ENCODE measurements at regions not wholly inside any gene's neighbourhood (a gene's known extent, or its start where the extent isn't known, plus 50 kb on each side); places are given as distances from the start of the nearest gene placed in this dataset.
"Not testable (repeated sequence)": the region's sequence is repeated elsewhere in the genome, so short reads cannot be mapped to it uniquely, and the experiment has no call there.

DNA sequence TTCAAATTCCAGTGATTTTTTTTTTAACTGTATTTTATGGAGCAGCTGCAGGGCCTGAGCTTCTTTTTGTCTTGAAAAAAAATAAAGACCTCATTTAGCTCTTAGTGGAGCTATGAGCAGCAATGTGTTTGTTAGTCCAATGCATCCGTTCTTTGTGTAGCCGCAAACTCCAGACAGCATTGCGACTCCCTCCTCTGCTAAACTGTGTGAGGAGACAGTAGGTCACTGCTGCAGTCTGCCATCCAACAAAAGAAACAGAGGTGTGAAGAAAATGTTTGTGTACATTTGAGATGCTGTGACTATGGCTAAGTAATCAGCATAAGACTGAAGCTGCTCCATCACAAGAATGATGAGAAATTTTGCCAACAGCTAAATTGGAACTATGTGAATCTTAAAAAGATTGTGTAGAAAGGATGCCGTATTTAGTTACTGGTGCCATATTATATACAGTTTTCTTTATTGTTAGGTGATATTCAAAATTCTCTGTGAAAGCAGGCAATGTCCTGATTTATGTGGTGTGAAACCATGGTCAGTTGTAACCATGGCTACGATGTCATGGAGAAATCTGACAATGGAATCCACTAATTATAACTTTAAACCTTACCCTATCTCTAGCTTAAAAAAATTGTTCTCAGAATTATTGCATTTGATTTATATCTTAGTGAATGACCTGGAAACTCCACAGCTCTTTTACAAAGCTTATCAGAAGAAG lies 428.8 kb upstream of the EPHA7 start:
- no peak for DNase-seq (ENCODE audit: extremely low spot score)
- TF ChIP-seq, protein P1, sequence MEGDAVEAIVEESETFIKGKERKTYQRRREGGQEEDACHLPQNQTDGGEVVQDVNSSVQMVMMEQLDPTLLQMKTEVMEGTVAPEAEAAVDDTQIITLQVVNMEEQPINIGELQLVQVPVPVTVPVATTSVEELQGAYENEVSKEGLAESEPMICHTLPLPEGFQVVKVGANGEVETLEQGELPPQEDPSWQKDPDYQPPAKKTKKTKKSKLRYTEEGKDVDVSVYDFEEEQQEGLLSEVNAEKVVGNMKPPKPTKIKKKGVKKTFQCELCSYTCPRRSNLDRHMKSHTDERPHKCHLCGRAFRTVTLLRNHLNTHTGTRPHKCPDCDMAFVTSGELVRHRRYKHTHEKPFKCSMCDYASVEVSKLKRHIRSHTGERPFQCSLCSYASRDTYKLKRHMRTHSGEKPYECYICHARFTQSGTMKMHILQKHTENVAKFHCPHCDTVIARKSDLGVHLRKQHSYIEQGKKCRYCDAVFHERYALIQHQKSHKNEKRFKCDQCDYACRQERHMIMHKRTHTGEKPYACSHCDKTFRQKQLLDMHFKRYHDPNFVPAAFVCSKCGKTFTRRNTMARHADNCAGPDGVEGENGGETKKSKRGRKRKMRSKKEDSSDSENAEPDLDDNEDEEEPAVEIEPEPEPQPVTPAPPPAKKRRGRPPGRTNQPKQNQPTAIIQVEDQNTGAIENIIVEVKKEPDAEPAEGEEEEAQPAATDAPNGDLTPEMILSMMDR (IDR thresholded peaks at IDR 0.05; ENCODE audit: control extremely low read depth, extremely low read depth, low read depth, missing control alignments), result no peak
- CTCF ChIA-PET, result no interaction called here
- POLR2A ChIA-PET, result no interaction called here

DNA sequence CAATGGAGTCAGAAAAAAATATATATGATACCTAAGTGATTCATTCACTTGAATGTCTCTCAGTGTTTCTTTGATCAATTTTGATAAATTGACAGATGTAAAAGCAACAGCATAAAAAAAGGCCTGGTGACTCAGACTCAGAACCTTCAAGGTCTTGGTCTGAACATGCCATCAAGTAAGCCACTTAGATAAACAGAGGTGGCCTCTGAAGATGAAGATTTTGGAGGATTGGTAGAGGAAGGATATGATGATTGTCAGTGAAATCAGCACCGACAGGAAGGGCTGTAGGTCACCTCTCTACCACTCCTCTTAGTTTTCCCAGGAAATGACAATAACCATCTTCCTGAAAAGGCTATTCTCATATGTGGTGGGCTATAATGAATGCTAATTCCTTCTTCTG lies 422.8 kb upstream of the EPHA7 start:
- ChIA-PET POLR2A (no interaction called here), CTCF (no interaction called here)
- DNase-seq (ENCODE audit: extremely low spot score), result no peak
- TF ChIP-seq, protein P1 (IDR thresholded peaks at IDR 0.05; ENCODE audit: control extremely low read depth, extremely low read depth, low read depth, missing control alignments), result no peak

DNA sequence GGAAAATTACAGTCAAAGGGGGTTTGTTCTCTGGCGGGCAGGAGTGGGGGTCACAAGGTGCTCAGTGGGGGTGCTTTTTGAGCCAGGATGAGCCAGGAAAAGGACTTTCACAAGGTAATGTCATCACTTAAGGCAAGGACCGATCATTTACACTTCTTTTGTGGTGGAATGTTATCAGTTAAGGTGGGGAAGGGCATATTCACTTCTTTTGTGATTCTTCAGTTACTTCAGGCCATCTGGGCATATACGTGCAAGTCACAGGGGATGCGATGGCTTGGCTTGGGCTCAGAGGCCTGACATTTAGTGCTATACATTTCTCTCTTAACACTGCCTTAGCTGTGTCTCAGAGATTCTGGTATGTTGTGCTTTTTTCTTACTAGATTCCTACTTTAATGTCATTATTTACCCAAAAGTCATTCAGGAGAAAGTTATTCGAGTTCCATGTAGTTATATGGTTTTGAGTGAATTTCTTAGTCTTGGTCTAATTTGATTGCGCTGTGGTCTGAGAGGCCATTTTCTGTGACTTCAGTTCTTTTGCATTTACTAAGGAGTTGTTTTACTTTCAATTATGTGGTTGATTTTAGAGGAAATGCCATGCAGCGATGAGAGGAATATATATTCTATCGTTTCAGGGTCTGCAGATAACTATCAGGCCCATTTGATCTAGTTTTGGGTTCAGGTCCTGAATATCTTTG lies 416.2 kb upstream of the EPHA7 start:
- DNase-seq (ENCODE audit: extremely low spot score); CTCF ChIA-PET; POLR2A ChIA-PET: not testable (repeated sequence)

DNA sequence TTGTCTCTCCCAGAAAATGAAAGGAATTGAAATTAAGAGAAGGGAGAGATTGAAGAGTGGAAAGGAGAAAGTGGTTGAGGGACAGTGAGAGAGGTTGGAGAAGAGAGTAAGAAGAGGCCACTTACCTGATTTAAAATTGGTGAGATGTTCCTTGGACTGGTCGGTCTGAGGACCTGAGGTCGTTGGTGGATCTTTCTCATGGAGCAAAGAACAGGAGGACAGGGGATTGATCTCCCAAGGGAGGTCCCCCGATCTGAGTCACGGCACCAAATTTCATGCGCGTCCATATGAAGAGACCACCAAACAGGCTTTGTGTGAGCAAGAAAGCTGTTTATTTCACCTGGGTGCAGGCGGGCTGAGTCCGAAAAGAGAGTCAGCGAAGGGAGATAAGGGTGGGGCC lies 415.7 kb upstream of the EPHA7 start:
- CTCF ChIA-PET; DNase-seq (ENCODE audit: extremely low spot score); POLR2A ChIA-PET: not testable (repeated sequence)

DNA sequence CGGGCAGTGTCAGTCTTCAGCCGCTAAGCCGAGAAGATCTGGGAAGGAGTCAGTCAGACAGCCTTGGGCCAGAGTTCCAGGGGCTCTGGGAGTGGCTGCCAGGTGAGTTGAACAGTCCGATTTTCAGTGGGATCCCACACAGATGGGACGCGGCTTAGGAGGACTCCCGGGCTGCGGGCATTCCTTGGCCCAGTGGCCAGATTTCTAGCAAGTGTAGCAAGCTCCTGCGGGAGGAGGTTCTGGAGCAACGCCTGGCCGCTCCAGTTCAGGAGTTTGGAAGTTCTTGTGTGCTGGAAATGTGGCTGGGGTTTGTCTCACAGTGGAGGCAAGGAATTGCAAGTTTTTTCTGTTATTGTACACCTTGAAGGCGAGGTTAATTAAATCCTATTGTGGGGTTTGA lies 414.0 kb upstream of the EPHA7 start:
- CTCF ChIA-PET; POLR2A ChIA-PET; DNase-seq (ENCODE audit: extremely low spot score): not testable (repeated sequence)

DNA sequence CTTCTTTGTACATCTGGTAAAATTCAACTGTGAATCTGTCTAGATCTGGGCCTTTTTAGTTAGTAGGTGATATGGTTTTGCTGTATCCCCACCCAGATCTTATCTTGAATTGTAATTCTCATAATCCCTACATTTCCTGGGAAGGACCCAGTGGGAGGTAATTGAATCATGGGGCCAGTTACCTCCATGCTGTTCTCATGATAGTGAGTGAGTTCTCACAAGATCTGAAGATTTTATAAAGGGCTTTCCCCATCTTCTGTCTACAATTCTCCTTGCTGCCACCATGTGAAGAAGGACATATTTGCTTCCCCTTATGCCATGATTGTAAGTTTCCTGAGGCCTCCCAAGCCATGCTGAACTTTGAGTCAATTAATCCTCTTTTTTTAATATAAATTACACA lies 410.4 kb upstream of the EPHA7 start:
- POLR2A ChIA-PET; DNase-seq (ENCODE audit: extremely low spot score); CTCF ChIA-PET: not testable (repeated sequence)

DNA sequence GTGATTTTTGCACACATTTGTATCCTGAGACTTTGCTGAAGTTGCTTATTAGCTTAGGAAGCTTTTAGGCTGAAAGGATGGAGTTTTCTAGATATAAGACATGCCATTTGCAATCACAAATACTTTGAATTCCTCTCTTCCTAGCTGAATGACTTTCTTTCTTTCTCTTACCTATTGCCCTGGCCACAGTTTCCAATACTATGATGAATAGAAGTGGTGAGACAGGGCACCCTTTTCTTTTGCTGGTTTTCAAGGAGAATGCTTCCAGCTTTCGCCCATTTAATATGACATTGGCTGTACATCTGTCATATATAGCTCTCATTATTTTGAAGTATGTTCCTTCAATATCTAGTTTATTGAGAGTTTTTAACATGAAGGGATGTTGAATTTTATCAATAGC lies 409.6 kb upstream of the EPHA7 start:
- POLR2A ChIA-PET, result interaction anchor here (0.7 kb wide), 1 partner anchor 76 kb away, joined by 3 read pairs; no protein-coding TSS in a partner anchor
- CTCF ChIA-PET, result no interaction called here
- TF ChIP-seq, protein P1 (IDR thresholded peaks at IDR 0.05; ENCODE audit: control extremely low read depth, extremely low read depth, low read depth, missing control alignments), result no peak
- DNase-seq (ENCODE audit: extremely low spot score), result no peak

DNA sequence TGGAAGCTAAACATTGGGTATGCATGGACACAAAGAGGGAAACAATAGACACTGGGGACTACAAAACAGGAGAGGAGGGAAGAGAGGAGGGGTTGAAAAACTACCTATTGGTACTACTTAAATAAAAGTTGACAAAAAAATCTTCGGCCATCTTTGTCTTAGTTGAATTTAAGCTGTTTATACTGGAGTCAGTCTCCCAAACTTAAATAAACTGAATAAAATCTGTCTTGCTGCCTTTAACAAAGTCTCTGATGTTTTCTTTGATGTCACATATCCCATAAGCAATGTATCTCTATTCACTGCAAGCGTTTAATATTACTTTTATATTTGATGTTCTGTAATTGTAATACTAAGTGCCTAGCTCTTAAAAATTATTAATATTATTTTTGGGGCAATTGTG lies 409.2 kb upstream of the EPHA7 start:
- no peak for DNase-seq (ENCODE audit: extremely low spot score)
- TF ChIP-seq, protein P1 (IDR thresholded peaks at IDR 0.05; ENCODE audit: control extremely low read depth, extremely low read depth, low read depth, missing control alignments), result no peak
- ChIA-PET POLR2A (interaction anchor here (0.7 kb wide), 1 partner anchor 76 kb away, joined by 3 read pairs; no protein-coding TSS in a partner anchor), CTCF (no interaction called here)

DNA sequence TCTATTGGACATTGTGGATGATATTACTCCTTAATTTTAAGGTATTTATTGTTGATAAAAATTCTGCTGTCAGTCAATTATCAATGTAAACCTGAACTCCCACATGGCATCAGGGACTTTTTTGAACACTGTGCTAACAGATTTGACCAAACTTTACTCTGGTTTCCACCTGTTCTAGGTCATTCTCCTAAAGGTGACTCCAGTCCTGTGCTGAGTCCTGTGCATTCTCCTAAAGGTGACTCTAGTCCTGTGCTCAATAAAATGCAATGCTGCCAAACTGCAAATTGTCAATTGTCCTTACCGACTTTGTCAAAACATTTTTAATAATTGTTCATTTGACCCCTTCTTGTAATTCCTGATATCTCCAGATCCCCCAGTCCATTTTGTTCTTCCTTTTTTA lies 408.4 kb upstream of the EPHA7 start:
- DNase-seq (ENCODE audit: extremely low spot score), result no peak
- CTCF ChIA-PET, result no interaction called here
- TF ChIP-seq, protein P1 (IDR thresholded peaks at IDR 0.05; ENCODE audit: control extremely low read depth, extremely low read depth, low read depth, missing control alignments), result no peak
- POLR2A ChIA-PET, result no interaction called here

All from GM10248 (cell line).